ENCODE measurements at regions not wholly inside any gene's neighbourhood (a gene's known extent, or its start where the extent isn't known, plus 50 kb on each side); places are given as distances from the start of the nearest gene placed in this dataset.

GRCh38 chr3:177329854-177330253, 132.6 kb upstream of the TBL1XR1 start:
- H3K4me3 ChIP-seq (ENCODE audit: low read length): no peak overlapping the region
- TF ChIP-seq CTCF (conservative IDR thresholded peaks at IDR 0.05; ENCODE audit: low read depth, low read length): no peak
- DNase-seq (ENCODE audit: low read depth): no peak

- TF ChIP-seq CTCF (conservative IDR thresholded peaks at IDR 0.05; ENCODE audit: low read depth, low read length): no peak
- DNase-seq (ENCODE audit: low read depth): no peak
- H3K4me3 ChIP-seq (ENCODE audit: low read length): no peak overlapping the region
These were observed 133.5 kb upstream of the TBL1XR1 start for GRCh38 chr3:177330779-177331178.

- no peak for TF ChIP-seq CTCF (conservative IDR thresholded peaks at IDR 0.05; ENCODE audit: low read depth, low read length)
- H3K4me3 ChIP-seq (ENCODE audit: low read length): no peak overlapping the region
- DNase-seq (ENCODE audit: low read depth): no peak
These were observed 134.0 kb upstream of the TBL1XR1 start for GRCh38 chr3:177331203-177331835.

- TF ChIP-seq CTCF (conservative IDR thresholded peaks at IDR 0.05; ENCODE audit: low read depth, low read length): no peak
- no peak overlapping the region for H3K4me3 ChIP-seq (ENCODE audit: low read length)
- no peak for DNase-seq (ENCODE audit: low read depth)
These were observed 135.7 kb upstream of the TBL1XR1 start for GRCh38 chr3:177332955-177333354.

GRCh38 chr3:177333533-177334520, 136.5 kb upstream of the TBL1XR1 start:
- no peak for TF ChIP-seq CTCF (conservative IDR thresholded peaks at IDR 0.05; ENCODE audit: low read depth, low read length)
- no peak for DNase-seq (ENCODE audit: low read depth)
- H3K4me3 ChIP-seq (ENCODE audit: low read length): no peak overlapping the region

- H3K4me3 ChIP-seq (ENCODE audit: low read length): no peak overlapping the region
- no peak for DNase-seq (ENCODE audit: low read depth)
- TF ChIP-seq CTCF (conservative IDR thresholded peaks at IDR 0.05; ENCODE audit: low read depth, low read length): no peak
These were observed 137.5 kb upstream of the TBL1XR1 start for GRCh38 chr3:177334803-177335202.
